GM23338 (cell line): ENCODE measurements at regions not wholly inside any gene's neighbourhood (a gene's known extent, or its start where the extent isn't known, plus 50 kb on each side); places are given as distances from the start of the nearest gene placed in this dataset.

ENCODE experiments used
- CREB1 ChIP-seq: fragments of 250-450 bp; sonication (Bioruptor Pico); IDR thresholded peaks from 2 replicates; pipeline ENCODE4 v1.5.0; 2020; ENCODE audit warnings: low read depth, mild to moderate bottlenecking, moderate library complexity
- CTCF ChIP-seq, 2 experiments: fragments of 200-600 bp in 1 of 2; sonication (generic) in 1 of 2; conservative IDR thresholded peaks; 2 replicates each; pipeline versions ENCODE4 v1.5.1 to v1.6.1; 2016 to 2017; ENCODE audit warnings: antibody characterized with exemption in 2 of 2, low read depth in 2 of 2, mild to moderate bottlenecking in 2 of 2, moderate library complexity in 1 of 2
- ETS1 ChIP-seq: IDR thresholded peaks from 2 replicates; pipeline ENCODE4 v1.6.1; 2016; ENCODE audit warnings: antibody characterized with exemption
- EZH2 ChIP-seq: fragments of 200-600 bp; sonication (generic); IDR thresholded peaks from one replicate; pipeline ENCODE4 v1.8.0; 2017; ENCODE audit warnings: antibody characterized with exemption, mild to moderate bottlenecking, low read depth; ENCODE audit not compliant: unreplicated experiment
- EZH2phosphoT487 ChIP-seq: fragments of 200-600 bp; sonication (generic); IDR thresholded peaks from one replicate; pipeline ENCODE4 v1.8.1; 2018; ENCODE audit warnings: antibody characterized with exemption; ENCODE audit not compliant: unreplicated experiment
- JUNB ChIP-seq: IDR thresholded peaks from one replicate; pipeline ENCODE4 v1.6.1; 2016; ENCODE audit warnings: antibody characterized with exemption; ENCODE audit not compliant: unreplicated experiment
- NANOG ChIP-seq: IDR thresholded peaks from 2 replicates; pipeline ENCODE4 v1.6.1; 2016; ENCODE audit warnings: antibody characterized with exemption, borderline replicate concordance
- POLR2AphosphoS5 ChIP-seq: IDR thresholded peaks from 2 replicates; pipeline ENCODE4 v1.6.1; 2016; ENCODE audit warnings: antibody characterized with exemption, low read depth
- REST ChIP-seq: IDR thresholded peaks from one replicate; pipeline ENCODE4 v1.6.1; 2018; ENCODE audit warnings: antibody characterized with exemption; ENCODE audit not compliant: unreplicated experiment
- STAT1 ChIP-seq: IDR thresholded peaks from one replicate; pipeline ENCODE4 v1.6.1; 2016; ENCODE audit warnings: antibody characterized with exemption; ENCODE audit not compliant: unreplicated experiment
- ZNF114 ChIP-seq: fragments of 250-450 bp; sonication (Bioruptor Pico); IDR thresholded peaks from 2 replicates; pipeline ENCODE4 v1.5.0; 2020; ENCODE audit warnings: mild to moderate bottlenecking, moderate library complexity
- ZNF331 ChIP-seq: fragments of 250-450 bp; sonication (Bioruptor Pico); IDR thresholded peaks from 2 replicates; pipeline ENCODE4 v1.5.0; 2020; ENCODE audit warnings: low read depth, mild to moderate bottlenecking, moderate library complexity
- ZNF462 ChIP-seq: fragments of 250-450 bp; sonication (Bioruptor Pico); IDR thresholded peaks from 2 replicates; pipeline ENCODE4 v1.5.0; 2020; ENCODE audit warnings: mild to moderate bottlenecking, moderate library complexity

GRCh38 chr9:111271047-111271446 is 59.0 kb downstream of the OR2K2 start:
- no peak for TF ChIP-seq CTCF (conservative IDR thresholded peaks at IDR 0.05; ENCODE audit: low read depth in 2 of 2)
- TF ChIP-seq POLR2AphosphoS5: no peak
- no peak for TF ChIP-seq EZH2phosphoT487
- TF ChIP-seq EZH2: no peak
- TF ChIP-seq REST: no peak
- TF ChIP-seq ETS1: no peak
- no peak for TF ChIP-seq CREB1 (CRISPR knock-in tag)
- TF ChIP-seq JUNB: no peak
- no peak for TF ChIP-seq ZNF114 (CRISPR knock-in tag)
- TF ChIP-seq NANOG: no peak
- TF ChIP-seq STAT1: no peak
- no peak for TF ChIP-seq ZNF331
- no peak for TF ChIP-seq ZNF462 (CRISPR knock-in tag)
